Lower lobe of right lung (tissue), 2 donors: ENCODE measurements at regions not wholly inside any gene's neighbourhood (a gene's known extent, or its start where the extent isn't known, plus 50 kb on each side); places are given as distances from the start of the nearest gene placed in this dataset.

Experiments used
- ATAC-seq, 2 donors: fragments of 200-7000 bp; cut with Tn5 transposase; one replicate each; pipeline ENCODE4 v1.9.1; 2020 to 2022; ENCODE audit warnings: mild to moderate bottlenecking in 2 of 2, moderate library complexity in 2 of 2
- DNase-seq: peaks from one replicate; pipeline ENCODE4 v3.0.0-alpha.2; 2020
- H3K27ac ChIP-seq: fragments of 200-600 bp; one replicate; pipeline ENCODE4 v1.8.0; 2022
- H3K27me3 ChIP-seq: fragments of 200-600 bp; one replicate; pipeline ENCODE4 v1.8.0; 2022; ENCODE audit warnings: low read depth
- H3K36me3 ChIP-seq: fragments of 200-600 bp; one replicate; pipeline ENCODE4 v1.8.0; 2022; ENCODE audit warnings: mild to moderate bottlenecking
- H3K4me1 ChIP-seq: fragments of 200-600 bp; one replicate; pipeline ENCODE4 v1.8.0; 2022
- H3K4me3 ChIP-seq: fragments of 200-600 bp; one replicate; pipeline ENCODE4 v1.8.0; 2022; ENCODE audit warnings: mild to moderate bottlenecking
- H3K9me3 ChIP-seq: fragments of 200-600 bp; one replicate; pipeline ENCODE4 v1.8.0; 2022
- intact Hi-C: fragments of 100-400 bp; cut with DNase I; formaldehyde crosslinking; loops from one replicate; pipeline ENCODE4 v1.11.0; 2022
- TF ChIP-seq, protein P1 (sequence below): fragments of 200-600 bp; IDR thresholded peaks from one replicate; pipeline ENCODE4 v1.8.0; 2022; ENCODE audit warnings: antibody characterized with exemption, mild to moderate bottlenecking
- donor health status: DM: no; HTN: yes; CAD: no; lungs with severe emphysema.

DNA sequence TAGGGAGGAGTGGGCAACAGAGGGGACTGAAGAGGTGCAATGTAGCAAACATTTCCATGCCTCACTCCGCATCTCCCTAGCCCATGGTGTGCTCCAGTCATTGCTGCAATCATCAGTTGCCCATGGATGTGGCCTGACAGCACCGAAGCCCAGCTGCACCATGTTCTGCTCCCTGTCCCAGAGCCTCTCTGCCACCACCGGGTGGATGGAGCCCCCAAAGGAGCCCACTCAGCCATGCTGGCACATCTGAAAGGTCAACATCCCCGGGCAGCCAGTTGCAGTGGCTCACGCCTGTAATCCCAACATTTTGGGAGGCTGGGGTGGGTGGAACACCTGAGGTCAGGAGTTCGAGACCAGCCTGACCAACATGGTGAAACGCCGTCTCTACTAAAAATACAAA, 336.4 kb upstream of the ZMIZ1 start:
- no peaks in the 10 kb centered on the region for H3K4me1 ChIP-seq
- no peaks in the 10 kb centered on the region for H3K27me3 ChIP-seq
- H3K4me3 ChIP-seq: no peak overlapping the region
- TF ChIP-seq, protein P1, sequence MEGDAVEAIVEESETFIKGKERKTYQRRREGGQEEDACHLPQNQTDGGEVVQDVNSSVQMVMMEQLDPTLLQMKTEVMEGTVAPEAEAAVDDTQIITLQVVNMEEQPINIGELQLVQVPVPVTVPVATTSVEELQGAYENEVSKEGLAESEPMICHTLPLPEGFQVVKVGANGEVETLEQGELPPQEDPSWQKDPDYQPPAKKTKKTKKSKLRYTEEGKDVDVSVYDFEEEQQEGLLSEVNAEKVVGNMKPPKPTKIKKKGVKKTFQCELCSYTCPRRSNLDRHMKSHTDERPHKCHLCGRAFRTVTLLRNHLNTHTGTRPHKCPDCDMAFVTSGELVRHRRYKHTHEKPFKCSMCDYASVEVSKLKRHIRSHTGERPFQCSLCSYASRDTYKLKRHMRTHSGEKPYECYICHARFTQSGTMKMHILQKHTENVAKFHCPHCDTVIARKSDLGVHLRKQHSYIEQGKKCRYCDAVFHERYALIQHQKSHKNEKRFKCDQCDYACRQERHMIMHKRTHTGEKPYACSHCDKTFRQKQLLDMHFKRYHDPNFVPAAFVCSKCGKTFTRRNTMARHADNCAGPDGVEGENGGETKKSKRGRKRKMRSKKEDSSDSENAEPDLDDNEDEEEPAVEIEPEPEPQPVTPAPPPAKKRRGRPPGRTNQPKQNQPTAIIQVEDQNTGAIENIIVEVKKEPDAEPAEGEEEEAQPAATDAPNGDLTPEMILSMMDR: no peak
- no peaks in the 10 kb centered on the region for H3K9me3 ChIP-seq
- H3K36me3 ChIP-seq: no peaks in the 10 kb centered on the region
- intact Hi-C loops: no loop called here
- ATAC-seq (no peak), DNase-seq (no peak)
- H3K27ac ChIP-seq: no peak overlapping the region

DNA sequence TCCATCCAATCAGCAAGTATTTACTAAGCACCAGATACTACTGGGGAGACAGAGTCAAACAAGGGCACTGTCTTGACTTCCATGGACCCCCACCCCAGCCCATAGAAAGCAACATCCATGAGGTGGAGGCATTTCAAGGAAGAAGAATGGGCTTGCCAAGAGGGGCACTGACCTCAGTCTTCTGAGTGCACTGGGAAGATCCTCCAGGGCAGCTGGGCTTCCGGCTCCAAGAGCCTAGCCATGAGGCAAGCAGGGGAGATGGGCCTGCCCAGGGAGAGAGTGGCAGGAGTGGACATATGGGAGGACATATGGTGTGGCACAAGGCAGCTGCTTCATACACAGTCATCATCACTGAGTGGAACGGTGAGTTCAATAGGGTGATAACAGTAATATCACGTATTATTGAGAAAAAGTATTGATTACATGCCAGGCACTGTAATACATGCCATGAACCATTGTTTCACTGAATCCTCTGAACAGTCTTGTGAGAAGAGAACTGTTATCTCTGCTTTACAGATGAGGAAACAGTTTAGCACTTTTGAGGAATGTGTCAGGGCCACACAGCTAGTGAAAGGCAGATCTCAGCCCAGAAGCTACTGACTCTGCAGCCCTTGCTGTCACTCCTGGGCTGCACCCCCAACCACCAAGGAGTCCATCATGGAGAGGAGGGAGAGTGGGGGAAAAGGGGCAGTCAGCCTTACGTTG, 331.7 kb upstream of the ZMIZ1 start:
- no peak overlapping the region for H3K27ac ChIP-seq
- no peaks in the 10 kb centered on the region for H3K36me3 ChIP-seq
- intact Hi-C loops: no loop called here
- H3K4me3 ChIP-seq: no peak overlapping the region
- TF ChIP-seq, protein P1: no peak
- ATAC-seq (no peak), DNase-seq (no peak)
- no peaks in the 10 kb centered on the region for H3K9me3 ChIP-seq
- H3K4me1 ChIP-seq: peaks cover 10% of the 10 kb centered on the region
- H3K27me3 ChIP-seq: no peaks in the 10 kb centered on the region

GRCh38 chr10:78737883-78738856, 330.6 kb upstream of the ZMIZ1 start:
- TF ChIP-seq, protein P1: no peak
- Histone ChIP-seq H3K27me3 (no peaks in the 10 kb centered on the region), H3K27ac (no peak overlapping the region), H3K4me3 (no peak overlapping the region), H3K9me3 (no peaks in the 10 kb centered on the region), H3K4me1 (peaks cover 15% of the 10 kb centered on the region), H3K36me3 (no peaks in the 10 kb centered on the region)
- DNase-seq (no peak), ATAC-seq (no peak)
- intact Hi-C loops: no loop called here

DNA sequence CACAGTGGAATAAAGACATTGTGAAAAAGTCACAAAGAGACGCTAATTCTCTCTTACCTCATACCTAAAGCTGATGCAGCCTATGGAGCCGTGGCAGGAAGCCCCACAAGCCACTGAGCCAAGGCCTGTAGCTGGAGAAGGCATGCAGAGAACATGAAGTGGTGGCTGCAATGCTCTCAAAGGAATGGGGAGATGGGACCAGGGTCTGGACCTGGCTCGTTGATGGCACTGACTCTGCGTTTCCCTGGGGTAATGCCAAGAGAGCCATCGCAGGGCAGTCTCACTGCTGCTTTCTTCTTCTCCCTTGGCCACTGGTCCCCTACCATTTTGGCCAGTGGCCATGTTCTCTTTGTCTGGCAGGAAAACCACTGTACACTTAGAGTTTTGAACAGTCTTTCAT, 329.9 kb upstream of the ZMIZ1 start:
- Histone ChIP-seq H3K9me3 (no peaks in the 10 kb centered on the region), H3K4me1 (peaks cover 18% of the 10 kb centered on the region), H3K36me3 (no peaks in the 10 kb centered on the region), H3K4me3 (no peak overlapping the region), H3K27me3 (no peaks in the 10 kb centered on the region), H3K27ac (no peak overlapping the region)
- ATAC-seq (no peak), DNase-seq (no peak)
- TF ChIP-seq, protein P1: no peak
- intact Hi-C loops: no loop called here

DNA sequence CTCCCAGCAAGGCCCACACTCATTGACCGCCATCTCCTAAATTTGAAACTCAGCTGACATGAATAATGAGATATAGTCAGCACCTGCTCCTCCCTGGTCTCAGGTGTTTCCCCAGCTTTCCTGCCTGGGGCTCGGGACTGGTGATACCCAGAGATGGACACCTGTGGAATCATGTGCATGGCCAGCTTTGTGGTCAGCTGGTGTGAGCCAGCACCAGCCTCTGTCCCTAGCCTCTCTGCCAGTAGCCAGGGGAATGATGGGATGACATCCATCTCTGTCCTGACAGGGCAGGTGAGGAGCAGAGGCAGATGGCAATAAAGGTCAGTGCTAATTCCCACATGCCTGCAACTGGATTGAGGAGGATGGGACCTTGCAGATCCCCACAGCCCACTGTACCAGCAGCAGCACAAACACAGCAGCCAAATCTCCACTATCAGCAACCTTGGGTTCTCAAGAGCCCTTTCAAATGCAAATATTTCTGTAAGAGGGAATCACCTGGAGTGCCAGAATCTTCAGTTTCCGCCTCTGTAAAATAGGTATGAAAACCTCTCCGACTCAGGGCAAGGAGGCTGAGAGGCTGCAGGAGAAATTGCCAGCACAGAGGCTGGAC, 329.2 kb upstream of the ZMIZ1 start:
- ATAC-seq: no peak
- DNase-seq: no peak
- H3K36me3 ChIP-seq: no peaks in the 10 kb centered on the region
- no peak overlapping the region for H3K4me3 ChIP-seq
- H3K9me3 ChIP-seq: no peaks in the 10 kb centered on the region
- no peaks in the 10 kb centered on the region for H3K27me3 ChIP-seq
- intact Hi-C loops: no loop called here
- H3K27ac ChIP-seq: no peak overlapping the region
- peaks cover 25% of the 10 kb centered on the region for H3K4me1 ChIP-seq
- TF ChIP-seq, protein P1: no peak
